ENCODE measurements at regions not wholly inside any gene's neighbourhood (a gene's known extent, or its start where the extent isn't known, plus 50 kb on each side); places are given as distances from the start of the nearest gene placed in this dataset.

DNA sequence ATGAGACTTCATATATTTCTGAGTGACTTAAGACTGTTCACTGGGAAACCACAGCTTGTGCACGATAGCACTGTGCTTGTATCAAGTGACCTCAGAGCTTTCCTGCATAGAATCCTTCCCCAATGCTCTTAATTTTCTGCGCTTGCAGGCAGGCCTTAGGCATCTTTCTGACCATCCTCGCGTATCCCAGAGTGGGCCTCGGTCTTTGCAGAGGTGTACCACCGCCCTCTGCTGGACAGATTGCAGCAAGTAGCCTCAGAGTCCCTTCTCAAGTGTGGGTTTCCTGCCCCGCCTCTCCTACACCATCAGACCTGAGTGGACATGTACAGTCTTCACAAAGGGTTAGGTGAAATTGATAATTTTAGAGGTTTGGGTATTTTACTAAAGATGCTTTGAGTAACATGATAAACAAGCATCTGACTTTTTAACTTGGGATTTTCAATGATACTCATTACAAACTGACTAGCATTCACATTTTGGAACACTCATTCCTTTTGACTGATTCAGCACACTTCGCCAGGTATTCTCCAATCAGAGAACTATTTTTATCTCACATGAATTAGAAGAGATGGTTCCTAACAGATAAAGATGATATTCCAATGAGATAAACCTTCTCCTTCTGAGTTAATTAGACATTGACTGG, 246.5 kb upstream of the USP25 start:
- TF ChIP-seq, protein P1, sequence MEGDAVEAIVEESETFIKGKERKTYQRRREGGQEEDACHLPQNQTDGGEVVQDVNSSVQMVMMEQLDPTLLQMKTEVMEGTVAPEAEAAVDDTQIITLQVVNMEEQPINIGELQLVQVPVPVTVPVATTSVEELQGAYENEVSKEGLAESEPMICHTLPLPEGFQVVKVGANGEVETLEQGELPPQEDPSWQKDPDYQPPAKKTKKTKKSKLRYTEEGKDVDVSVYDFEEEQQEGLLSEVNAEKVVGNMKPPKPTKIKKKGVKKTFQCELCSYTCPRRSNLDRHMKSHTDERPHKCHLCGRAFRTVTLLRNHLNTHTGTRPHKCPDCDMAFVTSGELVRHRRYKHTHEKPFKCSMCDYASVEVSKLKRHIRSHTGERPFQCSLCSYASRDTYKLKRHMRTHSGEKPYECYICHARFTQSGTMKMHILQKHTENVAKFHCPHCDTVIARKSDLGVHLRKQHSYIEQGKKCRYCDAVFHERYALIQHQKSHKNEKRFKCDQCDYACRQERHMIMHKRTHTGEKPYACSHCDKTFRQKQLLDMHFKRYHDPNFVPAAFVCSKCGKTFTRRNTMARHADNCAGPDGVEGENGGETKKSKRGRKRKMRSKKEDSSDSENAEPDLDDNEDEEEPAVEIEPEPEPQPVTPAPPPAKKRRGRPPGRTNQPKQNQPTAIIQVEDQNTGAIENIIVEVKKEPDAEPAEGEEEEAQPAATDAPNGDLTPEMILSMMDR (conservative IDR thresholded peaks at IDR 0.05; ENCODE audit: low read length) = peak; percentile 93
- no peak for TF ChIP-seq EZH2phosphoT487 (IDR thresholded peaks at IDR 0.05; ENCODE audit: borderline replicate concordance)
